HPDE6-E6E7 (cell line): ENCODE measurements at regions not wholly inside any gene's neighbourhood (a gene's known extent, or its start where the extent isn't known, plus 50 kb on each side); places are given as distances from the start of the nearest gene placed in this dataset.
"Not testable (repeated sequence)": the region's sequence is repeated elsewhere in the genome, so short reads cannot be mapped to it uniquely, and the experiment has no call there.

ENCODE experiments used
- DNase-seq: peaks from one replicate; pipeline ENCODE4 v3.0.0; 2011; ENCODE audit warnings: missing footprints; ENCODE audit errors: extremely low spot score

GRCh38 chr10:30531751-30532530, 97.6 kb downstream of the LYZL2 start:
- DNase-seq = no peak

DNA sequence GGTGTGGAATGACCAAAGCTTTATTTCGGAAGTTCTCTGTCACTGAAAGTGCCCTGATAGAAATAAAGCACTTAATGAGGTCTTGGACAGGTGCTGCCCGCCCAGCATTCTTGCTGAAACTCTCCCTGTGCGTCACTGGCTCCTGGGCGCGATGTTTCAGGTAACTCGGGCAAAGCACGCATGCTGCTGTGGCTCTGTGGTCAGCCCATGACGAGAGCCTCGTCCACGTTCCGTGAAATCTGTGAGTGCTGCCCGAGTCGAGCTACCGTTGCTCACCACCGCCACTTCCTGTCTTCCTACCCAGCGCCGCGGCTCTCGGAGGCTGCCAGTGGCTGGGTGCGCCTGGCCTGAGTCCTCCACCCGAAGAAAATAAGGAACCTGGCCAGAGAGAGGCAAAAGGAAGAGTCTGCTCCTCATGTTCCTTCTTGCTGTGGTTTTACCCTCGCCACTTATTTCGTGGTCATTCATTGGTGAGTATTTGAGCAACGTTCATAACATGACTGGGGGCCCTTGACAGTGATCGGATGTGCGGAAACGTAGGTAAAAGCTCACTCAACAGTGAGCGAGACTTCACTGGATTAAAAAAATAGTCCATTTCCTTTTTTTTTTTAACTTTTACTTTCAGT, 95.5 kb downstream of the MAP3K8 start:
- no peak for DNase-seq

GRCh38 chr10:30528429-30528786, 94.4 kb downstream of the MAP3K8 start:
- no peak for DNase-seq

- DNase-seq = no peak
Observed at GRCh38 chr10:30527623-30528428, 93.8 kb downstream of the MAP3K8 start.

DNA sequence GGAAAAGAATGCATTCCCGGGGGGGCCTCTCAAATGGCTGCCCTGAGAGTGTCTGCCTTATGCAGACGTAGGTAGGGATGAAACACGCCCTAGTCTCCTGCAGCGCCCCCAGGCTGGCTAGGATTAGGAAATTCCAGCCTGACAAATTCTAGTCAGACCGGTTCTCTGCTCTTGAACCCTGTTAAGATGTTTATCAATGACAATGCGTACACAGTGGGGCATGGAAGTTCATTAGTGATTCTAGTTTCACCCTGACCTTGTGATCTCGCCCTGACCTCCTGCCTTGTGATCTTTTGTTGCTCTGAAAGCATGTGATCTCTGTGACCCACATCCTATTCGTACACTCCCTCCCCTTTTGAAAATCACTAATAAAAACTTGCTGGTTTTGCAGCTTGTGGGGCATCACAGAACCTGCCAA, 88.7 kb downstream of the MAP3K8 start:
- not testable (repeated sequence) for DNase-seq

DNA sequence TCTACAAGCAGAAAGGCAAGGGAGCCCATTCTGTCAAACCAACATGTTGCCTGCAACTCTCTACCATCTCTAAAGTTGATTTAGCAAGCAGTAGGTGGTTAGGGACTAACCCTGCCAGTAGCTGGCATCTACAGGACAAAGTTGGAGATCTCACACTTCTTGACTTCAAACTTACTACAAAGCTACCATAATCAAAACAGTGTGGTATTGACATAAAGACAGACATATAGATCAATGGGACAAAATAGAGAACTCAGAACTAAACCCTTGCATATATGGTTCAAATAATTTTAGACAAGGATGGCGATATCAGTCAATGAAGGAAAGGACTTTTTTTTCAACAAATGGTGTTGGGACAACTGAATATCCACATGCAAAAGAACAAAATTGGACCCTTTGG, 84.9 kb downstream of the MAP3K8 start:
- DNase-seq = no peak
